Caco-2 (cell line): ENCODE measurements at regions not wholly inside any gene's neighbourhood (a gene's known extent, or its start where the extent isn't known, plus 50 kb on each side); places are given as distances from the start of the nearest gene placed in this dataset.

Source experiments
- BruUV-seq: library from RNA; stranded (reverse); fragments of 400-500 nt; replicated peaks from 2 replicates; lab custom pipeline; 2021; lab: Mats Ljungman, UMichigan
- CTCF ChIA-PET: fragments of 300-600 bp; sonication (Branson Sonifier 250); formaldehyde crosslinking; loops from one replicate; lab custom pipeline; 2022; ENCODE audit warnings: antibody characterized with exemption; lab: Charles Lee
- POLR2A ChIA-PET: fragments of 300-600 bp; sonication (Branson Sonifier 250); formaldehyde crosslinking; loops from one replicate; lab custom pipeline; 2022; ENCODE audit warnings: antibody characterized with exemption; lab: Charles Lee
- DNase-seq, 2 experiments: peaks; one replicate each; pipeline versions ENCODE4 v3.0.0 to v3.0.0-alpha.2; 2020 to 2022
- H3K27me3 ChIP-seq: replicated peaks from 2 replicates; pipeline ENCODE4 v1.6.0; 2011; ENCODE audit warnings: low read length; ENCODE audit not compliant: control insufficient read depth, insufficient read depth
- H3K36me3 ChIP-seq: 2 replicates; pipeline ENCODE4 v1.5.1; 2011; ENCODE audit warnings: low read length; ENCODE audit not compliant: control insufficient read depth, insufficient read depth
- H3K4me1 ChIP-seq: fragments of 250-450 bp; sonication (Bioruptor Pico); 2 replicates; pipeline ENCODE4 v1.5.1; 2020; ENCODE audit warnings: mild to moderate bottlenecking
- H3K4me3 ChIP-seq: 2 replicates; pipeline ENCODE4 v1.5.1; 2011; ENCODE audit warnings: low read depth, mild to moderate bottlenecking, control low read depth, low read length
- H3K9me3 ChIP-seq: fragments of 250-450 bp; sonication (Bioruptor Pico); 2 replicates; pipeline ENCODE4 v1.5.1; 2020; ENCODE audit warnings: mild to moderate bottlenecking, moderate library complexity
- H3K27ac Mint-ChIP-seq: one replicate; pipeline ENCODE4 v1.8.0; 2022; ENCODE audit warnings: mixed read lengths; ENCODE audit not compliant: unreplicated experiment
- H3K27me3 Mint-ChIP-seq: one replicate; pipeline ENCODE4 v1.8.0; 2022; ENCODE audit warnings: mixed read lengths; ENCODE audit not compliant: insufficient read depth, unreplicated experiment
- H3K36me3 Mint-ChIP-seq: one replicate; pipeline ENCODE4 v1.8.0; 2022; ENCODE audit warnings: mild to moderate bottlenecking, mixed read lengths; ENCODE audit not compliant: insufficient read depth, unreplicated experiment
- H3K4me1 Mint-ChIP-seq: one replicate; pipeline ENCODE4 v1.8.0; 2022; ENCODE audit warnings: low read depth, mixed read lengths; ENCODE audit not compliant: unreplicated experiment
- H3K4me3 Mint-ChIP-seq: one replicate; pipeline ENCODE4 v1.8.0; 2022; ENCODE audit warnings: mild to moderate bottlenecking, moderate library complexity, mixed read lengths; ENCODE audit not compliant: unreplicated experiment
- H3K9me3 Mint-ChIP-seq: one replicate; pipeline ENCODE4 v1.8.0; 2022; ENCODE audit warnings: mixed read lengths; ENCODE audit not compliant: unreplicated experiment
- CTCF ChIP-seq, 2 experiments: fragments of 200-600 bp in 1 of 2; IDR thresholded peaks; 1 replicate in 1 of 2; 2 replicates in 1 of 2; pipeline versions ENCODE4 v1.5.1 to v1.8.0; 2011 to 2022; ENCODE audit warnings: antibody characterized with exemption in 1 of 2, control low read depth in 1 of 2, inconsistent platforms in 1 of 2, low read depth in 1 of 2, low read length in 1 of 2, mild to moderate bottlenecking in 1 of 2, moderate library complexity in 1 of 2; ENCODE audit not compliant: insufficient read depth in 1 of 2, severe bottlenecking in 1 of 2, unreplicated experiment in 1 of 2
- intact Hi-C: fragments of 100-400 bp; cut with micrococcal nuclease; formaldehyde crosslinking; loops from one replicate; pipeline ENCODE4 v1.10.0; 2022; ENCODE audit not compliant: unreplicated experiment

DNA sequence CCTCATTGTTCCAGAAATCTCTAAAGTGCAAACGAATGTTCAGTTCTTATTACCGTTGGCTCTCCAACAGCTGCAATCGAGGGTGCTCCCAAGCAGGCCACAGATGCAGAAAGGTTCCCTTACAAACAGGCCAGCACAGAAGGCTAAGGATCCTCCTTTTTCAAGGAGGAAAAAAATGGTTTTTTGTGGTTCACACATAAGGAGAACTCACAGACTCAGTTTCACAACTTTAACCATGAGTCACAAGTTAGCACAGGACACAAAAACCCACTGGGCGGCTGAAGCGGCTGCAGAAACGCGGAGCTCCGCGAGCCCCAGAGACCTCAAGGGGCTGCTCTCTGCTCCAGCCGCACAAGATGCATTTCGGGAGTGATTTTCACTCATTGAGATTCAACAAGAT is 98.2 kb upstream of the PRR5 start:
- ChIA-PET POLR2A (no interaction called here), CTCF (no interaction called here)
- Mint-ChIP-seq H3K27me3 (peaks cover 15% of the 10 kb centered on the region), H3K4me1 (no peaks in the 10 kb centered on the region), H3K27ac (no peak overlapping the region), H3K9me3 (no peaks in the 10 kb centered on the region), H3K36me3 (no peaks in the 10 kb centered on the region), H3K4me3 (no peak overlapping the region)
- no peaks in the 10 kb centered on the region; the same call in 1 of the 2 replicates for H3K27me3 ChIP-seq
- no peaks in the 10 kb centered on the region for H3K36me3 ChIP-seq
- DNase-seq = no peak
- no peak overlapping the region for H3K4me3 ChIP-seq
- BruUV-seq = no TSS peak
- intact Hi-C loops = no loop called here
- TF ChIP-seq CTCF (IDR thresholded peaks at IDR 0.05; ENCODE audit: insufficient read depth in 1 of 2, low read depth in 1 of 2, low read length in 1 of 2, severe bottlenecking in 1 of 2, unreplicated experiment in 1 of 2) = no peak
- H3K9me3 ChIP-seq = no peaks in the 10 kb centered on the region
- H3K4me1 ChIP-seq = no peaks in the 10 kb centered on the region

DNA sequence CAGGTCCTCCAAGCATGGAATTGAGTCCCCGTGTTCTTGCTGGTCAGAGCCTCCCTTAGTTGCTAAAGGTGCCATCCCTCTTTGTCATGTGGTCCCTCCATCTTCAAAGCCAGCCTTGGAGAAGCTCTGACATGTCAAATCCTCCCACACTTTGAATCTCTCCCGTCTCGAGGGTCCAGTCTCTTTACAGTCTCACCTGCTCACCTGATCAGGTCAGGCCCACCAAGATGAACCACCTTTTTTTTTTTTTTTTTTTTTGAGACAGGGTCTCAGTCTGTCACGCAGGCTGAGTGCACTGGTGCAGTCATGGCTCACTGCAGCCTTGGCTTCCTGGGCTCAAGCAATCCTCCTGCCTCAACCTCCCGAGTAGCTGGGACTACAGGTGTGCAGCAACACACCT is 100.3 kb upstream of the PRR5 start:
- Mint-ChIP-seq H3K4me1 (no peaks in the 10 kb centered on the region), H3K27me3 (peaks cover 10% of the 10 kb centered on the region), H3K27ac (no peak overlapping the region), H3K36me3 (no peaks in the 10 kb centered on the region), H3K4me3 (no peak overlapping the region), H3K9me3 (no peaks in the 10 kb centered on the region)
- no peaks in the 10 kb centered on the region for H3K4me1 ChIP-seq
- no peaks in the 10 kb centered on the region; the same call in 1 of the 2 replicates for H3K27me3 ChIP-seq
- H3K4me3 ChIP-seq = no peak overlapping the region
- BruUV-seq = no TSS peak
- POLR2A ChIA-PET = no interaction called here
- intact Hi-C loops = no loop called here
- H3K9me3 ChIP-seq = no peaks in the 10 kb centered on the region
- no peaks in the 10 kb centered on the region for H3K36me3 ChIP-seq
- TF ChIP-seq CTCF (IDR thresholded peaks at IDR 0.05; ENCODE audit: insufficient read depth in 1 of 2, low read depth in 1 of 2, low read length in 1 of 2, severe bottlenecking in 1 of 2, unreplicated experiment in 1 of 2) = no peak
- CTCF ChIA-PET = interaction anchor here (0.5 to 0.7 kb wide), 2 partner anchors 81 to 265 kb away, joined by 3 to 11 read pairs; no protein-coding TSS in a partner anchor
- no peak for DNase-seq

- no peaks in the 10 kb centered on the region for H3K9me3 Mint-ChIP-seq
Observed at GRCh38 chr22:44601189-44601588, 100.8 kb upstream of the PRR5 start.

More at GRCh38 chr22:44601189-44601588, 100.8 kb upstream of the PRR5 start:
- Mint-ChIP-seq H3K4me1 (no peaks in the 10 kb centered on the region), H3K27ac (no peak overlapping the region), H3K4me3 (no peak overlapping the region), H3K27me3 (peaks cover 9% of the 10 kb centered on the region), H3K36me3 (no peaks in the 10 kb centered on the region)
- H3K4me1 ChIP-seq = no peaks in the 10 kb centered on the region
- ChIA-PET CTCF (no interaction called here), POLR2A (no interaction called here)
- no peak for TF ChIP-seq CTCF (IDR thresholded peaks at IDR 0.05; ENCODE audit: insufficient read depth in 1 of 2, low read depth in 1 of 2, low read length in 1 of 2, severe bottlenecking in 1 of 2, unreplicated experiment in 1 of 2)
- no peak overlapping the region for H3K4me3 ChIP-seq
- intact Hi-C loops = no loop called here
- H3K9me3 ChIP-seq = no peaks in the 10 kb centered on the region
- BruUV-seq = no TSS peak
- H3K27me3 ChIP-seq = no peaks in the 10 kb centered on the region; the same call in 1 of the 2 replicates
- H3K36me3 ChIP-seq = no peaks in the 10 kb centered on the region
- DNase-seq = no peak
